ENCODE measurements at regions not wholly inside any gene's neighbourhood (a gene's known extent, or its start where the extent isn't known, plus 50 kb on each side); places are given as distances from the start of the nearest gene placed in this dataset.

- TF ChIP-seq EP300 (IDR thresholded peaks at IDR 0.05; ENCODE audit: low read depth) (no peak), POLR2AphosphoS5 (IDR thresholded peaks at IDR 0.05) (no peak)
- TF ChIP-seq, protein P1, sequence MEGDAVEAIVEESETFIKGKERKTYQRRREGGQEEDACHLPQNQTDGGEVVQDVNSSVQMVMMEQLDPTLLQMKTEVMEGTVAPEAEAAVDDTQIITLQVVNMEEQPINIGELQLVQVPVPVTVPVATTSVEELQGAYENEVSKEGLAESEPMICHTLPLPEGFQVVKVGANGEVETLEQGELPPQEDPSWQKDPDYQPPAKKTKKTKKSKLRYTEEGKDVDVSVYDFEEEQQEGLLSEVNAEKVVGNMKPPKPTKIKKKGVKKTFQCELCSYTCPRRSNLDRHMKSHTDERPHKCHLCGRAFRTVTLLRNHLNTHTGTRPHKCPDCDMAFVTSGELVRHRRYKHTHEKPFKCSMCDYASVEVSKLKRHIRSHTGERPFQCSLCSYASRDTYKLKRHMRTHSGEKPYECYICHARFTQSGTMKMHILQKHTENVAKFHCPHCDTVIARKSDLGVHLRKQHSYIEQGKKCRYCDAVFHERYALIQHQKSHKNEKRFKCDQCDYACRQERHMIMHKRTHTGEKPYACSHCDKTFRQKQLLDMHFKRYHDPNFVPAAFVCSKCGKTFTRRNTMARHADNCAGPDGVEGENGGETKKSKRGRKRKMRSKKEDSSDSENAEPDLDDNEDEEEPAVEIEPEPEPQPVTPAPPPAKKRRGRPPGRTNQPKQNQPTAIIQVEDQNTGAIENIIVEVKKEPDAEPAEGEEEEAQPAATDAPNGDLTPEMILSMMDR (IDR thresholded peaks at IDR 0.05): no peak
- intact Hi-C loops (cut with DNase I; ENCODE audit: low total_unique reads): no loop called here
- H3K27ac ChIP-seq: no peak overlapping the region
- no peaks in the 10 kb centered on the region for H3K36me3 ChIP-seq
- no peak for DNase-seq
- H3K4me1 ChIP-seq: no peaks in the 10 kb centered on the region
- H3K9me3 ChIP-seq: no peaks in the 10 kb centered on the region
- WGBS, 2 donors (ENCODE audit: low coverage in 1 of 2): 72 to 82% methylated on average over 3 to 4 of the region's 4 CpGs
- in situ Hi-C loops (cut with MboI; ENCODE audit: low pct_ligation_motif_present in 1 of 4, low pct_unique_long_range_greater_than_20kb in 1 of 4, low sequenced_read_pairs in 3 of 4): no loop called here
- H3K4me3 ChIP-seq: no peak overlapping the region
- no peaks in the 10 kb centered on the region for H3K27me3 ChIP-seq
Measured at GRCh38 chr4:160505724-160506123, 1402.8 kb downstream of the RAPGEF2 start.

DNA sequence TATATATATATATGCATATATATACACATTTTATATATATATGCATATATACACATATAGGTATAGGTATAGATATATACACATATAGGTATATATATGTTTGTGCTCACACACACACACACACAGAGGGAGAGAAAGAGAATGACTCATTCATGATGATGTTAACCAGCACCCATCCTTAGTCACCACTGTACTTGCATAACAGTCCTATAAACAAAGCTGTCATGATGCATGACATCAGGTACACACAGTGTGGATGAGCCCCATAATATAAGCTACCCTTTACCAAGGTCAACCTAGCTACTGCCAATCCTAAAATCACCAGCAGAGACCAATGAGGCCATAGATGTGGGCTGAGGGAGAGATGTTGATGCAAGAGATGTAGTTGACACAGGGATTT lies 1408.0 kb downstream of the RAPGEF2 start:
- intact Hi-C loops (cut with DNase I; ENCODE audit: low total_unique reads) (no loop called here), in situ Hi-C loops (cut with MboI; ENCODE audit: low pct_ligation_motif_present in 1 of 4, low pct_unique_long_range_greater_than_20kb in 1 of 4, low sequenced_read_pairs in 3 of 4) (no loop called here)
- no peaks in the 10 kb centered on the region for H3K9me3 ChIP-seq

DNA sequence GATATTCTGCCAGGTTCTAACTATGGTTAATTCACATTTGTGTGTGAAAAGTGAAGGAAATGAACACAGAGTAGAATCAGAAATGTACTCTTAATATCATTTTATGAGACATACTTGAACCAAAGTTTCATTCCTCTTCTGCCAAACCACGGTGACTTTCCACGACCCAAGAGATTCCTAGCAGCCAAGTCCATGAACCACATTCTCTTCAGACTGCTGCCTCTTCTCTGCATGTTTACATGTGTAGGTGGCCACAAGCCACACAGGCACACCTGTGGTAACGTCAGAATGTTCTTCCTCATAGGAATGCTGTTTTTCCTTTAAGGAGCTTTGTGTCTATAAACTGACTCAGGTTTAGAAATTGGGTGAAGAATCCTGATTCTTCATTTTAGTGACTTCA lies 1411.2 kb downstream of the RAPGEF2 start:
- H3K4me3 ChIP-seq: no peak overlapping the region
- TF ChIP-seq POLR2AphosphoS5 (IDR thresholded peaks at IDR 0.05): no peak
- TF ChIP-seq, protein P1 (IDR thresholded peaks at IDR 0.05): no peak
- no peak for TF ChIP-seq EP300 (IDR thresholded peaks at IDR 0.05; ENCODE audit: low read depth)
- no peak for TF ChIP-seq POLR2A (IDR thresholded peaks at IDR 0.05)
- no peaks in the 10 kb centered on the region for H3K9me3 ChIP-seq
- WGBS, 2 donors (ENCODE audit: low coverage in 1 of 2): 68 to 72% methylated on average over 2 to 3 of the region's 3 CpGs
- in situ Hi-C loops (cut with MboI; ENCODE audit: low pct_ligation_motif_present in 1 of 4, low pct_unique_long_range_greater_than_20kb in 1 of 4, low sequenced_read_pairs in 3 of 4): no loop called here
- no peak overlapping the region for H3K27ac ChIP-seq
- intact Hi-C loops (cut with DNase I; ENCODE audit: low total_unique reads): no loop called here
- no peaks in the 10 kb centered on the region for H3K27me3 ChIP-seq
- H3K36me3 ChIP-seq: no peaks in the 10 kb centered on the region
- H3K4me1 ChIP-seq: no peaks in the 10 kb centered on the region
- no peak for DNase-seq

More for the DNA sequence above, 1408.0 kb downstream of the RAPGEF2 start:
- no peaks in the 10 kb centered on the region for H3K27me3 ChIP-seq
- no peak for TF ChIP-seq POLR2A (IDR thresholded peaks at IDR 0.05)
- no peak for TF ChIP-seq POLR2AphosphoS5 (IDR thresholded peaks at IDR 0.05)
- TF ChIP-seq EP300 (IDR thresholded peaks at IDR 0.05; ENCODE audit: low read depth): no peak
- TF ChIP-seq, protein P1 (IDR thresholded peaks at IDR 0.05): no peak
- DNase-seq: no peak
- H3K4me3 ChIP-seq: no peak overlapping the region
- no peaks in the 10 kb centered on the region for H3K4me1 ChIP-seq
- no peaks in the 10 kb centered on the region for H3K36me3 ChIP-seq
- H3K27ac ChIP-seq: no peak overlapping the region

DNA sequence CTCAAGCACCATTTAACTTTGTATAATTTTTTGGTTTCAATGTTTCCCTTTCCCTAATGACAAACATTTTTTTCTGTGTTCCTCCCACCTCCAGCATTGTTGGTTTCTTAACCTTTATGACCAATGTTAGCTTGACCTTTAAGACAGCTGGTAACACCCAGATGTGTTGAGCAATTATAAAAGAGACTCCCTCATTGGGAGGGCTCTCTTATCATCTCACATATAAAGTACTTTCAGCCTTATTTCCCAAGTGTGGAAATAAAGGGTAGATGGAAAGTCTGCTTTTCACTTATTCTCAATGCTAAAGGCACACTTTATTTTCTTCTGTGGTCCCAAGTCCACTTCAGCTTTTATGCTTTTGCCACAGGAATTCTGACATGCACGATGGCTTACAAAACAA lies 1420.4 kb downstream of the RAPGEF2 start:
- Histone ChIP-seq H3K36me3 (no peaks in the 10 kb centered on the region), H3K4me3 (no peak overlapping the region), H3K27me3 (no peaks in the 10 kb centered on the region), H3K27ac (no peak overlapping the region), H3K4me1 (no peaks in the 10 kb centered on the region), H3K9me3 (no peaks in the 10 kb centered on the region)
- in situ Hi-C loops (cut with MboI; ENCODE audit: low pct_ligation_motif_present in 1 of 4, low pct_unique_long_range_greater_than_20kb in 1 of 4, low sequenced_read_pairs in 3 of 4): no loop called here
- intact Hi-C loops (cut with DNase I; ENCODE audit: low total_unique reads): no loop called here
- no peak for DNase-seq
- no peak for TF ChIP-seq POLR2AphosphoS5 (IDR thresholded peaks at IDR 0.05)
- TF ChIP-seq POLR2A (IDR thresholded peaks at IDR 0.05): no peak
- no peak for TF ChIP-seq EP300 (IDR thresholded peaks at IDR 0.05; ENCODE audit: low read depth)
- TF ChIP-seq, protein P1 (IDR thresholded peaks at IDR 0.05): no peak
- WGBS, 2 donors (ENCODE audit: low coverage in 1 of 2): 58% methylated on average over 1 of the region's 1 CpG; no CpG with 5 or more reads in 1 of the 2 donors
